ENCODE measurements at regions not wholly inside any gene's neighbourhood (a gene's known extent, or its start where the extent isn't known, plus 50 kb on each side); places are given as distances from the start of the nearest gene placed in this dataset.

DNA sequence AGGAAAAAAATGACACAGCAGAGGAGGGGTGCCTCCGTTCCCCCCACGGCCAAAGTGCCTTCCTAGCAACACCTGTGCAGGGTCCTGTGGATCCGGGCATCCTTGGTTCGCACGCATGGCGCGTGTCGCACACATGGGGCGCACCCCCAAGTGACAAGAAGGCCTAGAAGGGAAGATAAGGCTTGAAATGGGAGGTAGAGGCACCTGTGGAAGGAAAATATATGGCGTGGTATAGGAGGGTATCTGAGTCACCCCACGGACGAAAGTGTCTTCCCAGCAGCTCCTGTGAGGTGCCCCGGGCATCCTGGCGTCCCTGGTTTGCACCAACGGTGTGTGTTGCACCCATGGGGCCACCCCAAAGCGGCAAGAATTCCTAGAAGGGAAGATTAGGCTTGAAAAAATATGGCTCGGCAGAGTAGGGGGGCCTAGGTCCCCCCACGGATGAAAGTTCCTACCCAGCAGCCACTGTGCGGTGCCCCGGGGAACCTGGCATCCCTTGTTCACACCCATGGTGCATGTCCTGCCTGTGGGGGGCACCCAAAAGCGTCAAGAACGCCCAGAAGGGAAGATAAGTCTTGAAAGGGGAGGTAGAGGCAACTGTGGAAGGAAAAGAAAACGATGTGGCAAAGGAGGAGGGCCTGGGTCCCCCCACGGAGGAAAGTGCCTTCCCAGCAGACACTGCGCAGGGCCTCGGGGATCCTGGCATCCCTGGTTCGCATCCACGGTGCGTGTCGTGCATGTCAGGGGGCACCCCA, 280.0 kb downstream of the ALG10 start:
- in situ Hi-C loops (cut with MboI; ENCODE audit: low pct_ligation_motif_present in 1 of 4, low pct_unique_long_range_greater_than_20kb in 1 of 4, low sequenced_read_pairs in 3 of 4): no loop called here

DNA sequence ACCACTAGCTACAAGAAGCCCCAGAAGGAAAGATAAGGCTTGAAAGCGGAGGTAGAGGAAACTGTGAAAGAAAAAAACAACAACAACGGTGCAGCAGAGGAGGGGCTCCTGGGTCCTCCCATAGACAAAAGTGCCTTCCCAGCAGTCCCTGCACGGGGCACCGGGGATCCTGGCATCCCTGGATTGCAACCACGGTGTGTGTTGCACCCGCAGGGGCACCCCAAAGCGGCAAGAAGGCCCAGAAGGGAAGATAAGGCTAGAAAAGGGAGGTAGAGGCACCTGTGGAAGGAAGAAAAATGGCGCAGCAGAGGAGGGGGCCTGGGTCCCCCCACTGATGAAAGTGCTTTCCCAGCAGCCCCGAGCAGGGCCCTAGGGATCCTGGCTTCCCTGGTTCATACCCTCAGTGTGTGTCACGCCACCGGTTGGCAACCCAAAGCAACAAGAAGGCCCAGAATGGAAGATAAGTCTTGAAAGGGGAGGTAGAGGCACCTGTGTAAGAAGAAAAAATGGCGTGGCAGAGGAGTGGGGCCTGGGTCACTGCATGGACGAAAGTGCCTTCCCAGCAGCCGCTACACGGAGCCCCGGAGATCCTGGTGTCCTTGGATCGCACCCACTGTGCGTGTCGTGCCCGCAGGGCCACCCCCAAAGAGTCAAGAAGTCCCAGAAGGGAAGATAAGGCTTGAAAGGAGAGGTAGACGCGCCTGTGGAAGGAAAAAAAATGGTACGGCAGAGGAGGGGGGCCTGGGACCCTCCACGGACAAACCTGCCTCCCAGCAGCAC, 281.0 kb downstream of the ALG10 start:
- intact Hi-C loops (cut with DNase I; ENCODE audit: low total_unique reads): no loop called here
- Histone ChIP-seq H3K27ac (no peak overlapping the region), H3K9me3 (peaks cover 6 to 10% of the 10 kb centered on the region in 2 donors), H3K27me3 (no peaks in the 10 kb centered on the region), H3K36me3 (no peaks in the 10 kb centered on the region), H3K4me1 (no peaks in the 10 kb centered on the region), H3K4me3 (no peak overlapping the region)
- no peak for DNase-seq
- WGBS, 2 donors (ENCODE audit: low coverage in 1 of 2): 70 to 90% methylated on average over 4 to 24 of the region's 24 CpGs
- in situ Hi-C loops (cut with MboI; ENCODE audit: low pct_ligation_motif_present in 1 of 4, low pct_unique_long_range_greater_than_20kb in 1 of 4, low sequenced_read_pairs in 3 of 4): no loop called here
- TF ChIP-seq POLR2AphosphoS5 (IDR thresholded peaks at IDR 0.05) (no peak), EP300 (IDR thresholded peaks at IDR 0.05; ENCODE audit: low read depth) (no peak)
- TF ChIP-seq, protein P1, sequence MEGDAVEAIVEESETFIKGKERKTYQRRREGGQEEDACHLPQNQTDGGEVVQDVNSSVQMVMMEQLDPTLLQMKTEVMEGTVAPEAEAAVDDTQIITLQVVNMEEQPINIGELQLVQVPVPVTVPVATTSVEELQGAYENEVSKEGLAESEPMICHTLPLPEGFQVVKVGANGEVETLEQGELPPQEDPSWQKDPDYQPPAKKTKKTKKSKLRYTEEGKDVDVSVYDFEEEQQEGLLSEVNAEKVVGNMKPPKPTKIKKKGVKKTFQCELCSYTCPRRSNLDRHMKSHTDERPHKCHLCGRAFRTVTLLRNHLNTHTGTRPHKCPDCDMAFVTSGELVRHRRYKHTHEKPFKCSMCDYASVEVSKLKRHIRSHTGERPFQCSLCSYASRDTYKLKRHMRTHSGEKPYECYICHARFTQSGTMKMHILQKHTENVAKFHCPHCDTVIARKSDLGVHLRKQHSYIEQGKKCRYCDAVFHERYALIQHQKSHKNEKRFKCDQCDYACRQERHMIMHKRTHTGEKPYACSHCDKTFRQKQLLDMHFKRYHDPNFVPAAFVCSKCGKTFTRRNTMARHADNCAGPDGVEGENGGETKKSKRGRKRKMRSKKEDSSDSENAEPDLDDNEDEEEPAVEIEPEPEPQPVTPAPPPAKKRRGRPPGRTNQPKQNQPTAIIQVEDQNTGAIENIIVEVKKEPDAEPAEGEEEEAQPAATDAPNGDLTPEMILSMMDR (IDR thresholded peaks at IDR 0.05): no peak

More for the DNA sequence above, 280.0 kb downstream of the ALG10 start:
- TF ChIP-seq, protein P1 (IDR thresholded peaks at IDR 0.05): no peak
- TF ChIP-seq POLR2A (IDR thresholded peaks at IDR 0.05): no peak
- TF ChIP-seq POLR2AphosphoS5 (IDR thresholded peaks at IDR 0.05): no peak
- no peak for TF ChIP-seq EP300 (IDR thresholded peaks at IDR 0.05; ENCODE audit: low read depth)
- H3K4me1 ChIP-seq: no peaks in the 10 kb centered on the region
- no peak overlapping the region for H3K4me3 ChIP-seq
- peaks cover 6 to 10% of the 10 kb centered on the region in 2 donors for H3K9me3 ChIP-seq
- WGBS, 2 donors (ENCODE audit: low coverage in 1 of 2): 81 to 85% methylated on average over 11 to 30 of the region's 30 CpGs
- DNase-seq: no peak
- no peaks in the 10 kb centered on the region for H3K36me3 ChIP-seq
- H3K27me3 ChIP-seq: no peaks in the 10 kb centered on the region
- H3K27ac ChIP-seq: no peak overlapping the region
- intact Hi-C loops (cut with DNase I; ENCODE audit: low total_unique reads): no loop called here

DNA sequence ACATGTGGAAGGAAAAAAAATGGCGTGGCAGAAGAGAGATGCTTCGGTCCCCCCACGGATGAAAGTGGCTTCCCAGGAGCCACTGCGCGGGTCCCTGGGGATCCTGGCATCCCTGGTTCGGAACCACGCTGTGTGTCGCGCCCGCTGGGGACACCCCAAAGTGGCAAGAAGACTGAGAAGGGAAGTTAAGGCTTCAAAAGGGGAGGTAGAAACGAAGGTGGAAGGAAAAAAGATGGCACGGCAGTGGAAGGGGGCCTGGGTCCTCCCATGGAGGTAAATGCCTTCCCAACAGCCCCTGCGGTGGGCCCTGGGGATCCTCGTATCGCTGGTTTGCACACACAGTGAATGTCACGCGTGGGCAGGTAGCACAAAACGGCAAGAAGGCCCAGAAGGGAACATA, 281.7 kb downstream of the ALG10 start:
- intact Hi-C loops (cut with DNase I; ENCODE audit: low total_unique reads) (no loop called here), in situ Hi-C loops (cut with MboI; ENCODE audit: low pct_ligation_motif_present in 1 of 4, low pct_unique_long_range_greater_than_20kb in 1 of 4, low sequenced_read_pairs in 3 of 4) (no loop called here)
- no peaks in the 10 kb centered on the region for H3K4me1 ChIP-seq
- TF ChIP-seq POLR2A (IDR thresholded peaks at IDR 0.05) (no peak), EP300 (IDR thresholded peaks at IDR 0.05; ENCODE audit: low read depth) (no peak), POLR2AphosphoS5 (IDR thresholded peaks at IDR 0.05) (no peak)
- TF ChIP-seq, protein P1 (IDR thresholded peaks at IDR 0.05): no peak
- no peaks in the 10 kb centered on the region for H3K27me3 ChIP-seq
- no peaks in the 10 kb centered on the region for H3K36me3 ChIP-seq
- no peak overlapping the region for H3K4me3 ChIP-seq
- no peak for DNase-seq
- H3K9me3 ChIP-seq: peaks cover 6 to 10% of the 10 kb centered on the region in 2 donors
- no peak overlapping the region for H3K27ac ChIP-seq
- WGBS, 2 donors (ENCODE audit: low coverage in 1 of 2): 91 to 92% methylated on average over 8 to 18 of the region's 18 CpGs

DNA sequence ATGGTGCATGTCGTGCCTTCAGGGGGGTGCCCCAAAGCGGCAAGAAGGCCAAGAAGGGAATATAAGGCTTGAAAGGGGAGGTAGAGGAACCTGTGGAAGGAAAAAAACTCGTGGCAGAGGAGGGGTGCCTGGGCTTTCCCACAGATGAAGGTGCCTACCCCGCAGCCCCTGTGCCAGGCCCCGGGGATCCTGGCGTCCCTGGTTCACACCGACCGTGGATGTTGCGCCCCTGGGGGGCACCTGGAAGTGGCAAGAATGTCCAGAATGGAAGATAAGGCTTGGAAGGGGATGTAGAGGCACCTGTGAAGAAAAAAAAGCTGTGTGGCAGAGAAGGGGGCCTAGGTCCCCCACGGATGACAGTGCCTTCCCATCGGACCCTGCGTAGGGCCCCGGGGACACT, 282.2 kb downstream of the ALG10 start:
- in situ Hi-C loops (cut with MboI; ENCODE audit: low pct_ligation_motif_present in 1 of 4, low pct_unique_long_range_greater_than_20kb in 1 of 4, low sequenced_read_pairs in 3 of 4): no loop called here

More for the DNA sequence above, 282.2 kb downstream of the ALG10 start:
- Histone ChIP-seq H3K4me3 (no peak overlapping the region), H3K27ac (no peak overlapping the region), H3K9me3 (peaks cover 6 to 10% of the 10 kb centered on the region in 2 donors), H3K36me3 (no peaks in the 10 kb centered on the region), H3K4me1 (no peaks in the 10 kb centered on the region), H3K27me3 (no peaks in the 10 kb centered on the region)
- intact Hi-C loops (cut with DNase I; ENCODE audit: low total_unique reads): no loop called here
- TF ChIP-seq, protein P1 (IDR thresholded peaks at IDR 0.05): no peak
- TF ChIP-seq EP300 (IDR thresholded peaks at IDR 0.05; ENCODE audit: low read depth) (no peak), POLR2A (IDR thresholded peaks at IDR 0.05) (no peak), POLR2AphosphoS5 (IDR thresholded peaks at IDR 0.05) (no peak)
- DNase-seq: no peak
- 81 to 88% methylated on average over 7 to 13 of the region's 13 CpGs for WGBS, 2 donors (ENCODE audit: low coverage in 1 of 2)
